ENCODE measurements at regions not wholly inside any gene's neighbourhood (a gene's known extent, or its start where the extent isn't known, plus 50 kb on each side); places are given as distances from the start of the nearest gene placed in this dataset.
"Not testable (repeated sequence)": the region's sequence is repeated elsewhere in the genome, so short reads cannot be mapped to it uniquely, and the experiment has no call there.

GRCh38 chr13:52921194-52921593, 72.8 kb upstream of the PCDH8 start:
- Histone ChIP-seq H3K4me3 (no peak overlapping the region), H3K9me3 (replicated peaks in 1 of 3) (no peaks in the 10 kb centered on the region), H3K27ac (no peak overlapping the region), H3K36me3 (replicated peaks in 1 of 2) (no peaks in the 10 kb centered on the region), H3K4me1 (replicated peaks in 1 of 2) (peaks cover 0 to 6% of the 10 kb centered on the region in 2 donors), H3K27me3 (no peaks in the 10 kb centered on the region)
- TF ChIP-seq POLR2A (IDR thresholded peaks at IDR 0.05), result no peak
- no peak for TF ChIP-seq CTCF (IDR thresholded peaks at IDR 0.05)
- intact Hi-C loops (cut with DNase I), result no loop called here
- 59 to 82% (median 61%) methylated on average over 3 of the region's 3 CpGs for WGBS, 4 donors
- DNase-seq, result peak in 2 of 7 donors; percentile 17 to 26

DNA sequence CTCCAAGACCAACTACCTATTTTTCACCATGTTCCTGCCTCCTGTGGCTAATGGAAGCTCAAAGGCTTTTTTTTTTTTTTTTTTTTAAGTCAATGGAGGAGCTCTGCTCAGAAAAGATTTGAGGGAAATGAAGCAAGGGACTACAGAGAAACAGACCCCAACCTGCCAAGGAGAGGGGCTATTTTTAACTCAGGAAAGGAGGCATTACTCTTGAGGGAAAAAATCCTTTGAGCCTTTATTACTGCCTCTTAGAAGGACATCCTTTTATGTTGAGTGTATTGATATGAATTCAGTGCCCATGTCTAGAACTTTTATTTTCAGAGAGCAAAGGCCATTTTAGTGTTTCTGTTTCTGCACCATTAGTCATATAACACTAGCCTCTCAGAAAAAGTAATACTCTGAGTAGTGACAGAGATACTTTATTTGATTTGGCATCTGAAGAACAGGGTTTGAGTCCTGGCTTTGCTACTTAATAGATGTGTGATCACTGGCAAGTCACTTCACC, 68.1 kb upstream of the PCDH8 start:
- no peak for DNase-seq
- no peak for TF ChIP-seq POLR2A (IDR thresholded peaks at IDR 0.05)
- TF ChIP-seq CTCF (IDR thresholded peaks at IDR 0.05), result no peak
- intact Hi-C loops (cut with DNase I), result no loop called here
- Histone ChIP-seq H3K36me3 (replicated peaks in 1 of 2) (no peaks in the 10 kb centered on the region), H3K4me3 (no peak overlapping the region), H3K27ac (no peak overlapping the region), H3K27me3 (no peaks in the 10 kb centered on the region), H3K9me3 (replicated peaks in 1 of 3) (no peaks in the 10 kb centered on the region), H3K4me1 (replicated peaks in 1 of 2) (no peaks in the 10 kb centered on the region)

DNA sequence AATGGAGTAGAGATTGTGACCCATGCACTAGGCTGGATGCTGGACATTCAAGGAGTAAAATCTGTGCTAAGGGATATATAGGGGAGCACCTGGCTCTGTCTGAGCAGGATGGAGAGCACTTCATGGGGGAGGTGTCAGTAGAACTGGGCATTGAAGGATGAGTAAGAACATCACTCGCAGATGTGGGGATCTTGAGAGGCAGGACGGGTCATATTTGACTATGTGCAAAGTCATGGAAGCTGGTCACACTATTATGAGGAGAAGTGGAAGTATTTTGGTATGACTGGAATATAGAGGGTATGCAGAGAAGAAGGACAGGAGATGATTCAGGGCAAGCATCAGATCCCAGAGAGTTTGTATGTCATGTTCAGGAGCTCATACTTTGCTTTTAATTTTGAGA, 62.9 kb upstream of the PCDH8 start:
- Histone ChIP-seq H3K4me3 (no peak overlapping the region), H3K4me1 (replicated peaks in 1 of 2) (no peaks in the 10 kb centered on the region), H3K36me3 (replicated peaks in 1 of 2) (no peaks in the 10 kb centered on the region), H3K27me3 (peaks cover 11% of the 10 kb centered on the region), H3K27ac (no peak overlapping the region), H3K9me3 (replicated peaks in 1 of 3) (no peaks in the 10 kb centered on the region)
- intact Hi-C loops (cut with DNase I), result no loop called here
- 55 to 75% (median 61%) methylated on average over 2 of the region's 2 CpGs for WGBS, 4 donors
- DNase-seq, result no peak
- TF ChIP-seq POLR2A (IDR thresholded peaks at IDR 0.05) (no peak), CTCF (IDR thresholded peaks at IDR 0.05) (no peak)

- H3K36me3 ChIP-seq (replicated peaks in 1 of 2); intact Hi-C loops (cut with DNase I); H3K4me3 ChIP-seq; H3K4me1 ChIP-seq (replicated peaks in 1 of 2); DNase-seq; H3K9me3 ChIP-seq (replicated peaks in 1 of 3); H3K27ac ChIP-seq: not testable (repeated sequence)
- 51 to 73% (median 68%) methylated on average over 2 of the region's 2 CpGs for WGBS, 4 donors
- H3K27me3 ChIP-seq, result peaks cover 12% of the 10 kb centered on the region
Observed at GRCh38 chr13:52910318-52910717, 61.9 kb upstream of the PCDH8 start.

DNA sequence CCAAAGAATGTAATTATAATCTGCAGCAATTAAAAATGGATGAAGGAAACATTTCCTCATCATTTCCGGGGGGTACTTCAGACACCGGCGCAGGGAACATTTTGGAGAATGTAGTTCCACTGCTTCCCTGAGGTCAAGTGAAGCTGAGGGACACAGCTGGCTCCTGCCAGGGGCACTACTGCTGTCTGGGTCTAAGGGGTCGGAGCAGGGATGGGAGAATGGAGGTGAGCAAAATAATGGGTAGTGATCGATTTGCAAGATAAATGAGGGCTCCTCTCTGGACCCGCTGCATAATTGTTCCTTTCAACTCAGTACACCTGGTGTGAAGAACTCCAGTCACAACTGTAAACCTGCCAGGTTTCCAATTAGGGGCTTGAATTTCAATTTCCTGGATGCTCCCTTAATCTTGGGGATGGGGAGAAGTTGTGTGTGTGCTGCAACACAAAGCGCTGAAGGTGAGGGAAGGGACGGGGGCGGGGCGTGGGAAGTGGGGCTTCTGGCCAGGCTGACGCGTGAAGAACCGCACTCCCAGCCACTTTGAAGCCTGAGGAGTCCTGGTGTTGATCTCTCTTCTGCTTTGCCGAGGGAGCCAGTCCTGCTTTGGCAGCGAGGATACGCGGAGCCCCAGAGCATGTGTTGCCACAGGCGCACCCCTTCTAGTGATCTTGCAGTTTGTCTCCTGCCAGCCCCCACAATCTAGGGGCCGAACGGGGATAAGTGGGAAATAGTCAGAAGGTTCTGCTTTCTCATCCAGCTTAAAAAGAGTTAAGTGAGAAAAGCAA, 57.9 kb upstream of the PCDH8 start:
- peaks cover 17% of the 10 kb centered on the region for H3K27me3 ChIP-seq
- H3K27ac ChIP-seq, result no peak overlapping the region
- TF ChIP-seq CTCF (IDR thresholded peaks at IDR 0.05), result no peak
- no peak for TF ChIP-seq POLR2A (IDR thresholded peaks at IDR 0.05)
- no peaks in the 10 kb centered on the region for H3K36me3 ChIP-seq (replicated peaks in 1 of 2)
- H3K4me3 ChIP-seq, result no peak overlapping the region
- no peak for DNase-seq
- H3K9me3 ChIP-seq (replicated peaks in 1 of 3), result no peaks in the 10 kb centered on the region
- 18 to 36% (median 20%) methylated on average over 13 to 20 of the region's 20 CpGs for WGBS, 4 donors
- intact Hi-C loops (cut with DNase I), result no loop called here
- no peaks in the 10 kb centered on the region for H3K4me1 ChIP-seq (replicated peaks in 1 of 2)
